HG02840 (cell line): ENCODE measurements at regions not wholly inside any gene's neighbourhood (a gene's known extent, or its start where the extent isn't known, plus 50 kb on each side); places are given as distances from the start of the nearest gene placed in this dataset.

Experiments
- ATAC-seq: cut with Tn5 transposase; IDR thresholded peaks from one replicate; pipeline ENCODE4 v1.9.1; 2021; ENCODE audit warnings: mild to moderate bottlenecking, moderate library complexity, moderate number of reproducible peaks; ENCODE audit not compliant: unreplicated experiment, low FRiP score

DNA sequence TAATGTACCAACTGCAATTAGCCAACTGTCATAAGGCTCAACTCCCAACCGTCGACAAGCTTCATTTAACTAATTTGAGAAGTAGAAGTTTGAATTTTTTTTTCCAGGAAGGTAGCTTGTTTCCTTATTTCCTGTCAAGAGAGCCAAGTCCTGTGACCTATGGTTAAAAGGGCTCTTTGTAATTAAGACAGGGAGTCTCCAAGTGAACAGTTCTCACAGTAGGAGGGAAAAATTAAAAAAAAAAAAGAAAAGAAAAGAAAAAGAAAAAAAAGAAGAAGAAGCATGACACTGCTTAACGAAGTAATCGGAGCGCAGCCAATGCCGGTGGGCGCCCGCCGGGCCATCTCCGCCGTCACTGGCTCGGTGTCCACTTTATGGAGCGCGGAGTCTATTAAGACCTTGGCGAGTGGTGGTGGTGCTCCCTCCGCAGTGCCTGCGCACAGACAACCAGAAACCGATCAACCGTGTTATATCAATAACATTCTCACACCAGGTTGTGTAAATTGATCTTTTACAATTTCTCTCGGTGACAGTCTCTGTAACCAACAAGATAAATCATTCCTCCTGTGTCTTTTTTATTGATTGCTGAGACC is 197.2 kb upstream of the POU3F3 start:
- ATAC-seq, result no peak

DNA sequence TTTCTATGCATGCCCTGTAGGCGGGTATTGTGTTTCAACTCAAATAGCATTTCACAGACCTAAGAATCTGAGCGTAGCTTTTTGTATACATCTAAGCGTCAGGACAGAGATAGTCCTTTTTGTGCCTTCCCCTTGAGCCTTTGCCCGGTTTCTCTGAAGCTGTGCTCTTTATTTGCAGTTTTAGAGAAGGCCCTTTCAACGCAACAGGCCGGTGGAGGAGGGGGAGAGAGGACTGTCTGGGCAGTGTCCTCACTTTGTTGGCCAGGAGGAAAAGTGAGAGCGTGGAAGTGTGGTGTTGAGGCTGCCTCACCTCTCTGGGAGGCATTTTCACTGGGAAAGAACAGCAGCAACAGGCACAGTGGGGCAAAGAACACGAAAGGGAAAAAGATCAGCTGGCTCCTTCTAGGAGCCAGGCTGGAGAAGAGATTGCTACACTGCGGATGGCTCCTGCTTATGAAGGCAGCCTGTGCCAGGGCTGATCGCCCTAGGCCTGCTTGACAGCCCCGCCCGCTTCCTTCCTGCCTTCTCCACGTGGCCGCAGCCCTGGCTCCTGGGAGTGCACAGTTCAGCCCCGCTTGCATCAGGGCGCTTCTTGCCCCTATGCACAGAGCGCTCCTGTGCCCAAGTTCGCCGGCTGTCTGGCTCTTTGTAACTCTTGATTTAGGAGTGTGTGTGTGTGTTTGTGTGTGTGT is 195.6 kb upstream of the POU3F3 start:
- no peak for ATAC-seq

DNA sequence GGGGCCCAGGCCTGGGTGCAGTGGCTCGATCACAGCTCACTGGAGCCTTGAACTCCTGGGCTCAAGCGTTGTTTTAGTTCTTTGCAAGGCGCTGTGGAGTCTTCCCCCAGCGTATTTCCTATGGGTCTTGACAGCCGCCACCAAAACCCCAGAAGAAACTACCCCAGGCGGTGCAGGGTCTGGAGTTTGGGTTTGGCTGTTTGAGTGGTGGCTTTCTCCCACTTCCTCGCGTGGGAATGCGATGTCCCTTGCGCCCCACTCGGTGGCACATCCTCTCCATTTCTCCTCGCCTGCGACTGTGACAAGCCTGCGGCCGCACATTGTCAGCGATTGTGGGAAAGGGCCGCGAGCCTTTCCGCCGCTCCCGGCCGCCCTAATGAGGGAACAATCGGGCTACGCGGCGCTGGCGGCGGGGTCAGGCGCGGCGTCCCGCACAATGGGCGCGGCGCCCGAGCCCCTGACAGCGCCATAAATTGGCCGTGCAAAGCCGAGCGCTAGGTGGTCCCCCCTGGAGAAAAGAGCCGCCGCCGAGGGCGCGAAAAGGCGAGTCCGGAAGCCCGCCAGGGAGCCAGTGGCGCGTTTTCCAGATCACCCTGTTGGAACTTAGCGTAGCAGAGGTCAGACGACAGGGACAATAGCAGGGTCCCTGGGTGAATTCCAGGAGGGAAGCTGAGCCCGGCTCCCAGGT is 194.9 kb upstream of the POU3F3 start:
- no peak for ATAC-seq

DNA sequence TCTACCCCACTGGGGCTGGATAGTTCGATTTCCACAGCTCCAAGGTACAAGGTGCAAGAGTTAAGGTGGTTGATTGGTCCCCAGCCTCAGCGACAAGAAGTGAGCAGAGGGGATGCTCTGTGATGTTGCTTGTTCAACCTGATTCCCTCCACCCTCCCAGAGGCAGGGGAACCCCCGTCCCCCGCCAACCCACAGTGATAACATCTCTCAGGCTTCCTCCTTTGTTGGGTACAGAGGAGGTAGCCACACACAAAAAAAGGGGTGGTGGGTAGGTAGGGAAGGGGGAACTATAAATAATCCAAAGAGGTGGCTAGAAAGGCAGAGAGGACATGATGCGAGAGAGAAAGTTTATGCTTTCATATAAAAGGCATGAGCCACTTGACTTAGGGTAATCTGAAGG is 192.9 kb upstream of the POU3F3 start:
- no peak for ATAC-seq

DNA sequence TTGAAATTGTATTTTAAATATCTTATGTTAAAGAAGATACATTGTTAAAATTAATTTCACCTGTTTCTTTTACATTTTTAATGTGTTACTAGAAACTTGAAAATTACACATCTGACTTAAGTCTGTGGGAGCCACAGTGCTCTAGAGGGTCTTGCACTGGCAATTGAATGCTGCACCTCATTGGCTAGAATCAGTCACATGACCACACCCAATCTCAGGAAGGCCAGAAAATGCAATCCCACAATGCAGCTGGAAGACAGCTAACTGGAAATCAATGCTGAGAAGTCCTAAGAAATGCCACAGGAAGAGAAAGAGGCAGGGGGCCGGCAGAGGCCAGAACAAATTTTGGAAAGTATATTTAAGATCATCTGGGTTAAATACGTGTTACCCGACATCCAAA is 189.2 kb upstream of the POU3F3 start:
- no peak for ATAC-seq

DNA sequence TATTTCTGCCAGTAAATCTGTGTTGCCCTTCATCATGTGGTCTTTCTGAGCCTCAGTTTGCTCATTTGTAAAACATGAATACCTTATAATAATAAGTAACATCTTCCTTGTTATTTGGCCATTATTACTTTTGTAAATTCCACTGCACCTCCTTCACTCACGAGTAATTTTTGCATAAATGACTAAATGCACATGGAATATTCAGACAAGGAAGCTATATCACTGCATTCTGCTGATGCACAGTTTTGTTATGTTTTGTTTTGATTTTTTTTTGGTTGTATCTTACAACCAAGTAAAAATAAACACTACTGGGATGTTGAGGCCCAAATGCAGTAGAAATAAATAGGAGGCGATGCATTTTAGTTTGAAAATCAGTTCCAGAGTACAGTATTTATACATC is 185.3 kb upstream of the POU3F3 start:
- no peak for ATAC-seq

DNA sequence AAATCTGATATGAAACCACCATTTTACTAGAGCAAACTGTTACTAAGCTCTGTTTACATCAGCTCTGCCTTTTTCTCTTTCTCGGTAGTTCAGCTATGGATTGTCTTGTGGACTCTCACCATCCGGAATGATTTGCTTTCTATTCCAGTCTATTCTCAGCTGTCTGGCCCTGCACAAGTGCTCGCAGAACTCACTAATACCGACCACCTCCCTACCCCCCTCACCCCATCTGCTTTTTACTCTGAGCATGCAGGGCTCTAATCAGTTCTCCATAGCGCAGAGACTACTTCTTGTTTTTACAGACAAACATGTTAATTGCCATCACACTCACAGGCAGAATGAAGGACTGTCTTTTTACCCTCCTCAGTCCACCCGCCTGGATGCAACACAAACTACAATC is 180.7 kb upstream of the POU3F3 start:
- no peak for ATAC-seq

DNA sequence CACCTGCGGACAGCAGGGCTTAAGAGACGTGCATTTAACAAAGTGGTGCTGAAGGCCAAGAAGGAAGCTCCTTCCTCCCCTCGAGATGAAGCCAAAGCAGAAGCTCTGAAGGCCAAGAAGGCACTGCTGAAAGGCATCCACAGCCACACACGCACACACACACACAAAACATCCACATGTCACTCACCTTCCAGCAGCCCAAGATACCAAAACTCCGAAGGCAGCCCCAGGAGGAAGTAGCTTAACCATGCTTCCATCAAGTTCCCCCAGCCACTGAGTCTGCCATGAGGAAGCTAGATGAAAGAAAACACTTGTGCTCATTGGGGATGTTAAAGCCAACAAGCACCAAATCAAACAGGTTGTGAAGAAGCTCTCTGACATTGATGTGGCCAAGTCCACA is 175.7 kb upstream of the POU3F3 start:
- no peak for ATAC-seq

DNA sequence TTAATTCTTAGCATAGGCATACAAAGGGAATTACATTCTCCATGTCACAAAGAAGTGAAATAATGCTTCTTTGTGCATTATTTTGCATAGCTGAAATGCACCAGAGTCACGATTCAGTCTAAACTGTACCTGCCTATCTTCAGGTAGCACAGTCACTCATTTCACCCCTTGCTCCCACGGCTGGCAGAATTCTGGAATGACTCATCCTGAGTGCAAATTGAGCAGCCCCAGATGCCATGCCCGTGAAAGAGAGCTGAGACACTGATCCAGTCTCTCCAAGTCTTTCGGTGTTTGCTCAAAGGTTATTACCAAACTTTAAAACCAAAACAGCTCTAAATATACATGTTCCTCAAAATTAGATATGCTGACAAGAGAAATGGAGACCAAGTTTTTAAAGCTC is 168.3 kb upstream of the POU3F3 start:
- ATAC-seq, result no peak

DNA sequence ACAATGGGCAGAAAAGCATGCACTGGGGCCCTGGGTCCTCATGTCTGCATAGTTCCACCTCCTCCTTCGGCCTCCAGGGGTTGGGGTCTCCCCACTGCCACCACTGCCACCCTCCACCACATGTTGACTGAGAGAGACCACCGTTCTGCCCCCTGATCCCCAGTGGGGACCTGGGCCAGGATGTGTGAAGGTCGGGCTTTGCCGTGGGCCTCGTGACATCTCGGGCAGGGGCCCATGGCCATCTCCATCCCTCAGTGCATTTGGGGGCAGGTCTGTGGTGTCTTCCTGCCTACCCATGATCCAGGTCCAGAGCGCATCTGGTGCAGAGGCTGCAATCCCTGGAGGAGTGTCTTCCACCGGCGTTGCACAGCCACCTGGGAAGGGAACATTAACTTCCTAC is 166.8 kb upstream of the POU3F3 start:
- ATAC-seq, result no peak

DNA sequence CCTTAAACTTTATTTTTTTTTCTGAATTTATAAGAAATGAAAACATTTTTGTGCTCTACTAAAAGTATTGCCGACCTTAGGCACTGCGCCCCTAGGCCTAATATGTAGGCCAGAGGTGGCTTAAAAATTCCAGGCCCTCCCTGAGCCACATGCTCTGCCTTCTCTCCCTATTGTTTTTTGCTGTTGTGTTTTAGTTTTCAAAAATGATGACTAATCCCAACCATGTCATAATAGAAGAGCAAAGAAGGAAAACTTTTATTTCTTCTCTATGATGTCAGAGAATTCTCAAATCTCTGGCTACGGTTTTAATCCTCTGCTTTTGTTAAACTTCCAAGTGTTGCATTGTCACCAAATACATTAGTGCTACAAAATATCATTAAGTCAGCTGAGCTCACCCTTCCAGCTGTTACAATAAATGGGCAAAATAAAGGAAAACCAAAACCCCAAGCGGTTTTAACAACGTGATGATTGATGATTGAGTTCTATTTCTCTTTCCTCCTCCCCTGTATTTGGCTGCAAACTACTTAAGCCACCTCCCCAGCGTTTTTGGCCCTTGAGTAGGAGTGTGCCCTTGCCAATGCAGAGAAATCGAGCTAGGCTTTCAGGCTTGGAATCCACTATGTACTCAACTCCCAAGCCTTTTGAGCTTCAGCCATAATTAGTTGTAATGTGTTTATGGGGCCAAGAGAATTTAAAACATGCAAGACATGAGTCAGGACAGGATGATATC is 163.5 kb upstream of the POU3F3 start:
- ATAC-seq, result no peak

DNA sequence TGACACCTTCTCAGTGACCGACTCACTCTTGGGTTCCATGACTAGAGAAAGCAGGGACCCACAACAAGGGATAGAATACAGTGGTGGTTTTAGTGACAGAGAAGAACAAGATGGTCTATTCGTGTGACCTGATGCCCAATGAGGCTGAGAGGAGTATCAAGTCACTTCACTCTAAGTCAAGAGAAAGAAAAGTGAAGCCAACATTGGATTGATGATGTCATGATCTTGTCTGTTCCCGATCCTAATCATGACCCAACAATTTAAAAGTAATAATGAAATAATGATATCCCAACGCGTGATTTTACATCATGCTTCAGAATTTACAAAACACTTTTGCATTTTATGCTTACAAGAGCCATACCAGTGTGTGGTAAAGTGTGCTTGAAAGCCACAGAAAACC is 155.6 kb upstream of the POU3F3 start:
- no peak for ATAC-seq

DNA sequence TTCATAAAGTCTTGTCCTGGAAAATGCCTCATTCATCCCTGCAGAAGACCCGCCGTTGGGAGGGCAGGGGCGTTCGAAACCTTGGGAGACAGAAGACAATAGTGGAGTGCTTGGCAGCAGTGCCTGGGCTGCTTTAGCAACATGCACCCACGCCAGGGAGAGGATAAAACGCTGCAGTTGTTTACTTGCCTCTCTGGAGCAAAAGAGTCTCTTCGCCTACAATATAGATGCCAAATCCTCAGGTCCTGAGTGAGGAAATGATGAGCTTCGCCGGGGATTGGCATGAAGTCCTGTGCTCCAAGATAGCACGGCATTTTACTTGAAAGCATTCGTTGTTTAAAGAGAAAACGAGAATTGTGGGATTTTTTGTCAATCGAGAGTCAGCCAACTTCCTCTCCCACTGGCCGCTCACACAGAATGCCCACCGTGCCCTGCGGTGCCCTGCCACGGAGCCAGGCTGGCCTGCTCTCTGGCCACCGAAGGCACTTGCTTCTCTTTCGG is 152.5 kb upstream of the POU3F3 start:
- ATAC-seq, result no peak

DNA sequence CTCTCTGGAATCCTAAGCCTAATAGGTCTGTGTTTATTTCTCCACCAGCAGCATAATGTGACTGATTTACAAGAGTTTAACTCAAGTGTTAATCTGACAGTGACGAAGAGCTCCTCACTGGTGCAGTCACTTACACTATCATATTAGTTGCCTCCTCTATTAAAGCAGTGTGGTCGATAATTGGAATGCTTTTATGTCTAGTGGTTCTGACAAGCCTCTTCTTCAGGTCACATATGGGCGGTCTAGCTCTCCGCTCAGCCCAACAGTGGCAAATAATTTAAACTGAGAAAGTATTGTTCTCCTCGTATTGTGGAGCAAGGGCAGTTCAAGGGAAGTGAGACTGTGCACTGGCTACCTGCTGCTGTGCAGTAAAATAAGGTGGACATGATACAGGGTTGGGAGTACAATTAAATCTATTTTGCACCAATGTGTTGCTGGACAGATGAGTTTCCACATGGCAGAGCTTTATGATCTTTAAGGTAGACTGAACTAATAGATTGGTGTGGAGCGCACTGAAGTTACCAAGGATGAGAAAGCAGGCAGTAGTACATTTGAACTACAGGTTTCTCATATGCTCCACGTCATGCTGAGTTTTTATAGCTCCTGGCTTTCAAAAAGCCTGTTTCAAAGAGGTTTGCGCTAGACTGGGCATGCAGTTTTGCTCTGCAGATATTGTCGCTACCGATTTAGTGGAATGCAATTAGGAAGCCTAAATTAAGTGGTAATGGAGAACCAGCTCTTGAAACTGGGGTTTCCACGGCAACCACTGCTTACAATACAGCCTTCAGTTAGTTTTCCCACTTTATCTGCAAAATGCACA is 151.7 kb upstream of the POU3F3 start:
- no peak for ATAC-seq

DNA sequence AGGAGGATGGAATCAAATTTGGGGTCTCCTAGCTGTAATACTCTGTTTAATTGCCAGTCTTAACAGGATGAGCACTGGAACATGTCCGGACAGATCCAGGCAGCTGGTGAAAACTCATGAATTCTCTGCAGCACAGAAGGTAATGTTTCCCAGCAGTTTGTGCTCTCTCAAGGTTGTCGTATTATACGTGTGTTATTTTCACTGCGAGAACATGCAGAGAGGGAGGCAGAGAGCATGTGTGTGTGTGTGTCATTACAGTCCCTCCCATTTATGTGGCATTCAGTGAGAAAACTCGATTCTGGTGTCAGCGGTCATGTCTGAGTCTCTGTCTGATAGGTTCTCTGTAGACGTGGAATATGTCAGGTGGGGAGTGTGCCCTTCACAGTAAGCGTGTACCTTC is 150.2 kb upstream of the POU3F3 start:
- ATAC-seq, result no peak

DNA sequence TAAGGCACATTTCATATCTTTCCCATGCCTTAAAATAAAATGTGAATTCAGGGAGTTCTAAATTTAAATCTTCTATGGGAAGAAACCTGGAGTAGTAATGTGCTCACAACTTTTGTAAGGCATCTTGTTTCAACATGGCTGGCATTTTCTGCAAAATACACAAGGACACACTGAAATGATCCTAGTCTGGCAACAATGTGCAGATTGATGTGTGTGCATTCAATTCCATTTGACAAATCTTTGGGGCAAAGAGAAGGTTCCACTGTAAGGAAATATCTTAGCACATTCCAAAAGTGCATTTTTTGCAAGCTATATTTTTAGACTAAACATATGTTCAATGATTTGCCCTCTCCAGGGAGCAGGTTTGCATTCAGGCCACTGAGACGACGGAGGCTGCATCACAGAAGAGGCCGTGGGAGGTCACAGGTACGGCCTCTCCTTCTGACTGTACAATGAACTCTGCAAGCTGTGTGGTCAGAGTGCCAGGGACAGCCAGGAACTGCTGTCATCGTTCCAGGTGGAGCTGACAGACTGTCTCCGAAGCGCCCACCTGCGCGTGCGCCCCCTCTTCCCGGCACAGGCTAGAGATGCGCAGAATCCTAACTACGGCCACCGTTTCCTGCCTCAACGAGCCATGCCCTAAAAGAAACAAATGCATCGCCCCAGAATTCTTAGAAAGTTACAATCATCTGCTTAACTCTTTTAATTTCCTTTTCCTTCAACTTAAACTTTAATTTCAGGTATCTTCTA is 149.2 kb upstream of the POU3F3 start:
- no peak for ATAC-seq

DNA sequence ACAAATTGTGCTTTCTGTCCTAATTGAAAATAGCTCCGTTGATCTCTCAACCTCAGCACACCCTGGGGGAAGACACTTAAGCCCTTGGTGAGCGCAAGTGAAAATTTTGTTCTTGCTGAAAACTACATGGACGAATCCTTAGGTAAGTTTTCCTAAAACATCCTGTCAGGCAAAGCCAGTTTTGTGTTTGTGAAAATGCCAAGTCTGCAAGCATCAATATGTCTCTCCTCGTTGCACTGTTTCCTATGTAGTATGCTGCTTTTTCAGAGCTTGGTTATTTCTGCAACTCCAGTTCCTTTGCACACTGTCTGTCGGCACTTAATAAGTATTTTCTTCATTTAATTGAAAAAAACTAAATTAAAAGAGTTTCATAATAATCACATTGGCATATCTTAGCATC is 146.9 kb upstream of the POU3F3 start:
- ATAC-seq, result no peak

DNA sequence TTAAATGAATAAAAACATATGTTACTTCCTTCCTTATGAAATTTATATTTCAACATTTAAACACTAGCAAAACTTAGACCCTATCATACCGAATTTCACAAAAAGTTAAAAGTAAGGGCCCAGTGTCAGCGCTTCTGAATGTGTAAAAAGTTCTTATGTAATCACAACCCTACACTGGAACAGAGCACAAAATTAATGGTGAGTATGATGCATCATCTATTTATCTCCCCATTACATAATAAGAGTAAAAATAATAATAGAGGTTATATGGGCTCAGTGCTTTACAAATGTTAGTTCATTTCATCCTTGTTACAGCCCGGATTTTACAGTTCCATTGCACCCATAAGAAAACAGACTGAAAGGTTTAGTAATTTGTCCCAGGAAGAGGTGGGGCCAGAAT is 144.9 kb upstream of the POU3F3 start:
- ATAC-seq, result no peak

DNA sequence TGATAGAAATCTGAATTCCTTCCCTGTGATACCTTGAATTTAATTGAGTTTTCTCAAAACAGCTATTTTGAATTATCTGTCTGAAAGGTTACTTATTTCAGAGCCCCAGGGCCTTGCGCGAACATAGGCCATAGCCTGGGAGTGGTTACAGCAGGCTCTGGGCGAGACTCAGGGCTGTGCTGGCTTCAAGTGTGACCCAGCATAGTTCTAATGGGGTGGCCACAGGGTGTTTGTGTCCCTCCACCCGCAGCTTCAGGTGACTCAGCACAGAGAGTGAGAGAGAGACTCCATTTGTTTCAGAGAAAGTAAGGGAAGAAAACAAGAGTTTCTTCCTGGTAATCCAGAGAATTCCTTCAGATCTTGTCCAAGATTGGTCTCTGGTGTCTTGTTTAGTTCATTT is 137.9 kb upstream of the POU3F3 start:
- ATAC-seq, result no peak
